HCT116 (cell line): ENCODE measurements at regions not wholly inside any gene's neighbourhood (a gene's known extent, or its start where the extent isn't known, plus 50 kb on each side); places are given as distances from the start of the nearest gene placed in this dataset.

ENCODE experiments used
- ATAC-seq: fragments of 200-7000 bp; cut with Tn5 transposase; 2 replicates; pipeline ENCODE4 v1.9.1; 2020; ENCODE audit warnings: mild to moderate bottlenecking, moderate library complexity
- BruUV-seq: library from RNA; stranded (reverse); fragments of 400-500 nt; replicated peaks from 2 replicates; lab custom pipeline; 2021; lab: Mats Ljungman, UMichigan
- CTCF ChIA-PET: fragments of 300-600 bp; sonication (Branson Sonifier 250); formaldehyde crosslinking; loops from one replicate; lab custom pipeline; 2021; ENCODE audit warnings: antibody characterized with exemption; lab: Charles Lee
- POLR2A ChIA-PET: fragments of 300-600, 350-600 bp; sonication (Branson Sonifier 250); formaldehyde crosslinking; loops from one replicate; lab custom pipeline; 2021; ENCODE audit warnings: antibody characterized with exemption; lab: Charles Lee
- RAD21 ChIA-PET, 2 experiments: fragments of 300-600 bp; sonication (Branson Sonifier 250); formaldehyde crosslinking; loops; one replicate each; lab custom pipeline; 2023; ENCODE audit warnings: low total read pairs in 2 of 2; ENCODE audit not compliant: uncharacterized antibody in 2 of 2, unreplicated experiment in 2 of 2, low non-redundant PET in 1 of 2; lab: Charles Lee
- DNase-seq: peaks from one replicate; pipeline ENCODE4 v3.0.0-alpha.2; 2010; ENCODE audit warnings: low read depth, low spot score
- H2AFZ ChIP-seq: fragments of 200-600 bp; shearing (Covaris generic), sonication (generic); 2 replicates; pipeline ENCODE4 v1.6.1; 2017; ENCODE audit warnings: low read depth, mixed run types, mixed read lengths, antibody characterized with exemption, low read length; ENCODE audit not compliant: poor library complexity, severe bottlenecking
- H3K27ac ChIP-seq: 2 replicates; pipeline ENCODE4 v1.5.1; 2012; ENCODE audit warnings: low read depth, low read length
- H3K27me3 ChIP-seq: fragments of 200-600 bp; sonication (generic); 2 replicates; pipeline ENCODE4 v1.6.1; 2016; ENCODE audit warnings: mixed run types, low read length, mixed read lengths; ENCODE audit not compliant: insufficient read depth
- H3K36me3 ChIP-seq, 2 experiments: fragments of 200-500 bp in 1 of 2; fragments of 200-600 bp in 1 of 2; sonication (Bioruptor generic) in 1 of 2; sonication (generic) in 1 of 2; 2 replicates each; pipeline versions ENCODE4 v1.5.1 to v1.6.1; 2014 to 2016; ENCODE audit warnings: low read length in 2 of 2, inconsistent platforms in 1 of 2, mixed read lengths in 1 of 2, mixed run types in 1 of 2; ENCODE audit not compliant: insufficient read depth in 2 of 2, control insufficient read depth in 1 of 2
- H3K4me1 ChIP-seq, 2 experiments: fragments of 200-600 bp in 1 of 2; sonication (generic) in 1 of 2; 2 replicates each; pipeline versions ENCODE4 v1.5.1 to v1.6.1; 2012 to 2017; ENCODE audit warnings: low read length in 2 of 2, inconsistent platforms in 1 of 2, mild to moderate bottlenecking in 1 of 2, mixed read lengths in 1 of 2, mixed run types in 1 of 2, moderate library complexity in 1 of 2; ENCODE audit not compliant: insufficient read depth in 2 of 2, control insufficient read depth in 1 of 2
- H3K4me2 ChIP-seq: fragments of 200-600 bp; sonication (generic); 2 replicates; pipeline ENCODE4 v1.6.1; 2017; ENCODE audit warnings: mixed run types, low read length, mixed read lengths
- H3K4me3 ChIP-seq, 2 experiments: fragments of 200-600 bp in 1 of 2; sonication (generic) in 1 of 2; replicated peaks in 1 of 2; 2 replicates each; pipeline ENCODE4 v1.5.1; 2011 to 2016; ENCODE audit warnings: low read length in 2 of 2, control low read depth in 1 of 2, low read depth in 1 of 2, mild to moderate bottlenecking in 1 of 2, mixed read lengths in 1 of 2, mixed run types in 1 of 2
- H3K79me2 ChIP-seq: fragments of 200-600 bp; sonication (generic); 2 replicates; pipeline ENCODE4 v1.6.1; 2017; ENCODE audit warnings: mild to moderate bottlenecking, mixed run types, low read length, moderate library complexity, mixed read lengths; ENCODE audit not compliant: insufficient read depth
- H3K9ac ChIP-seq: fragments of 200-600 bp; sonication (generic); 2 replicates; pipeline ENCODE4 v1.6.1; 2016; ENCODE audit warnings: low read length, mixed read lengths
- H3K9me2 ChIP-seq: fragments of 200-600 bp; sonication (generic), shearing (Covaris generic); 2 replicates; pipeline ENCODE4 v1.6.1; 2017; ENCODE audit warnings: mixed run types, mild to moderate bottlenecking, moderate library complexity; ENCODE audit not compliant: insufficient read depth
- H3K9me3 ChIP-seq, 2 experiments: fragments of 200-500 bp in 1 of 2; fragments of 200-600 bp in 1 of 2; sonication (Bioruptor generic) in 1 of 2; sonication (generic) in 1 of 2; 2 replicates each; pipeline ENCODE4 v1.6.1; 2014 to 2017; ENCODE audit warnings: low read length in 2 of 2, mixed read lengths in 2 of 2, inconsistent platforms in 1 of 2, low read depth in 1 of 2, mild to moderate bottlenecking in 1 of 2, mixed run types in 1 of 2, moderate library complexity in 1 of 2; ENCODE audit not compliant: control insufficient read depth in 1 of 2, insufficient read depth in 1 of 2
- H4K20me1 ChIP-seq: fragments of 200-600 bp; sonication (generic), shearing (Covaris generic); 2 replicates; pipeline ENCODE4 v1.6.1; 2017; ENCODE audit warnings: mixed run types, mild to moderate bottlenecking, moderate library complexity; ENCODE audit not compliant: insufficient read depth
- CBX3 ChIP-seq: IDR thresholded peaks from 2 replicates; pipeline ENCODE4 v1.6.1; 2012; ENCODE audit warnings: low read depth
- EGR1 ChIP-seq: IDR thresholded peaks from 2 replicates; pipeline ENCODE4 v1.6.1; 2012; ENCODE audit warnings: low read depth
- EZH2 ChIP-seq: fragments of 200-600 bp; sonication (generic); IDR thresholded peaks from 2 replicates; pipeline ENCODE4 v1.6.1; 2017; ENCODE audit warnings: antibody characterized with exemption, mixed run types
- EZH2phosphoT487 ChIP-seq: fragments of 200-600 bp; IDR thresholded peaks from 2 replicates; pipeline ENCODE4 v1.6.1; 2018; ENCODE audit warnings: antibody characterized with exemption, borderline replicate concordance
- JUND ChIP-seq: IDR thresholded peaks from 2 replicates; pipeline ENCODE4 v1.6.1; 2012
- REST ChIP-seq: IDR thresholded peaks from 2 replicates; pipeline ENCODE4 v1.6.1; 2012; ENCODE audit warnings: low read depth
- SIN3A ChIP-seq: IDR thresholded peaks from 2 replicates; pipeline ENCODE4 v1.6.1; 2012; ENCODE audit warnings: low read depth
- SP1 ChIP-seq: IDR thresholded peaks from 2 replicates; pipeline ENCODE4 v1.6.1; 2012; ENCODE audit warnings: low read depth
- SRF ChIP-seq: IDR thresholded peaks from 2 replicates; pipeline ENCODE4 v1.6.1; 2012; ENCODE audit warnings: low read depth
- ZFX ChIP-seq: fragments of 450-650 bp; IDR thresholded peaks from 2 replicates; pipeline ENCODE4 v1.6.1; 2017
- intact Hi-C: fragments of 100-400 bp; cut with micrococcal nuclease; formaldehyde crosslinking; loops from 2 replicates; pipeline ENCODE4 v1.10.0; 2022
- TF ChIP-seq, protein P1 (sequence below): IDR thresholded peaks from 2 replicates; pipeline ENCODE4 v1.6.1; 2011; ENCODE audit warnings: mild to moderate bottlenecking, low read length, moderate library complexity; ENCODE audit not compliant: insufficient replicate concordance; ENCODE audit errors: extremely low read depth
- TF ChIP-seq, protein P2 (sequence below): IDR thresholded peaks from 2 replicates; pipeline ENCODE4 v1.6.1; 2012

DNA sequence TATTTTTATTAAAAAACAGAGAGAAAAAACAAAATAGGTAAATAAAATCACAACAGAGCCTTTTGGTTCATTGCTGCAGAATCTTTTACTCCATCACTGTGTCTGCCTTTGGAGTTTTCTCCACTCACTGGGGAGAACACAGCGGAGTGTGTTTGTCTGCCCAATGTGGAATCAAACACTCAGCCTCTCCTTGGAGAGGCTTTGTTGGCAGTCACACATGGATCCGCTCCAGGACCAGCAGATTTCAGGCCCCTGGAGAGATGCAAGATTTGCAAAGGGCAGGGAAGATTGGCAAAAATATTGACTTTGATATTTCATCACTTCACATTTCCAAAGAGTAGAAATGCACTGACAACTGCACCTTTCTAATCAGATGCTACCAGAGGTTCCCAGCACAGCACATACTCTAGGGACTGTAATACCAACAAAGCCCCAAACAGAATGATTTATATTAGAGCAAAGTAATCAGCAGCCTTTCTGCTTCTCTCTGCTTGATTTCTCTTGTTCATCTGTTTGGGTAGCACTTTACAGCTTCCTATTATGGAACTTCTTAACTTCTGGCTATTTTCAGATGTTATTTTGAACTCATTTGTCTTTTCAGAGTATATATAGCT lies 1898.8 kb upstream of the PIK3C3 start:
- TF ChIP-seq SP1, result no peak
- TF ChIP-seq CBX3, result no peak
- TF ChIP-seq SIN3A, result no peak
- no peak for TF ChIP-seq EZH2
- TF ChIP-seq JUND, result no peak
- TF ChIP-seq REST, result no peak
- no peak for TF ChIP-seq SRF
- no peak for TF ChIP-seq ZFX
- TF ChIP-seq, protein P1, sequence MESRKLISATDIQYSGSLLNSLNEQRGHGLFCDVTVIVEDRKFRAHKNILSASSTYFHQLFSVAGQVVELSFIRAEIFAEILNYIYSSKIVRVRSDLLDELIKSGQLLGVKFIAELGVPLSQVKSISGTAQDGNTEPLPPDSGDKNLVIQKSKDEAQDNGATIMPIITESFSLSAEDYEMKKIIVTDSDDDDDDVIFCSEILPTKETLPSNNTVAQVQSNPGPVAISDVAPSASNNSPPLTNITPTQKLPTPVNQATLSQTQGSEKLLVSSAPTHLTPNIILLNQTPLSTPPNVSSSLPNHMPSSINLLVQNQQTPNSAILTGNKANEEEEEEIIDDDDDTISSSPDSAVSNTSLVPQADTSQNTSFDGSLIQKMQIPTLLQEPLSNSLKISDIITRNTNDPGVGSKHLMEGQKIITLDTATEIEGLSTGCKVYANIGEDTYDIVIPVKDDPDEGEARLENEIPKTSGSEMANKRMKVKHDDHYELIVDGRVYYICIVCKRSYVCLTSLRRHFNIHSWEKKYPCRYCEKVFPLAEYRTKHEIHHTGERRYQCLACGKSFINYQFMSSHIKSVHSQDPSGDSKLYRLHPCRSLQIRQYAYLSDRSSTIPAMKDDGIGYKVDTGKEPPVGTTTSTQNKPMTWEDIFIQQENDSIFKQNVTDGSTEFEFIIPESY, result no peak
- no peak for TF ChIP-seq EZH2phosphoT487
- TF ChIP-seq EGR1, result no peak
- TF ChIP-seq, protein P2, sequence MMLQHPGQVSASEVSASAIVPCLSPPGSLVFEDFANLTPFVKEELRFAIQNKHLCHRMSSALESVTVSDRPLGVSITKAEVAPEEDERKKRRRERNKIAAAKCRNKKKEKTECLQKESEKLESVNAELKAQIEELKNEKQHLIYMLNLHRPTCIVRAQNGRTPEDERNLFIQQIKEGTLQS, result no peak

More for the DNA sequence above, 1898.8 kb upstream of the PIK3C3 start:
- Histone ChIP-seq H4K20me1 (no peaks in the 10 kb centered on the region), H3K4me3 (no peak overlapping the region), H3K4me2 (no peak overlapping the region), H3K9ac (no peak overlapping the region), H3K27ac (no peak overlapping the region), H3K36me3 (no peaks in the 10 kb centered on the region), H3K27me3 (no peaks in the 10 kb centered on the region), H3K79me2 (no peaks in the 10 kb centered on the region), H2AFZ (no peak overlapping the region), H3K9me3 (no peaks in the 10 kb centered on the region), H3K9me2 (no peaks in the 10 kb centered on the region), H3K4me1 (no peaks in the 10 kb centered on the region)
- DNase-seq, result no peak
- intact Hi-C loops, result no loop called here
- ATAC-seq, result no peak
- RAD21 ChIA-PET, result no interaction called here
- BruUV-seq, result no TSS peak
- POLR2A ChIA-PET, result no interaction called here
- CTCF ChIA-PET, result no interaction called here
